GM12892 (cell line): ENCODE measurements at regions not wholly inside any gene's neighbourhood (a gene's known extent, or its start where the extent isn't known, plus 50 kb on each side); places are given as distances from the start of the nearest gene placed in this dataset.

Experiments used
- POLR2A ChIP-seq: IDR thresholded peaks from 2 replicates; pipeline ENCODE4 v1.6.1; 2011; ENCODE audit warnings: low read depth, low read length, control low read depth
- POLR2AphosphoS5 ChIP-seq: IDR thresholded peaks from 2 replicates; pipeline ENCODE4 v1.6.1; 2011; ENCODE audit warnings: low read depth, low read length, control low read depth
- TAF1 ChIP-seq: IDR thresholded peaks from 2 replicates; pipeline ENCODE4 v1.6.1; 2011; ENCODE audit warnings: low read depth, mild to moderate bottlenecking, control low read depth, low read length, borderline replicate concordance

DNA sequence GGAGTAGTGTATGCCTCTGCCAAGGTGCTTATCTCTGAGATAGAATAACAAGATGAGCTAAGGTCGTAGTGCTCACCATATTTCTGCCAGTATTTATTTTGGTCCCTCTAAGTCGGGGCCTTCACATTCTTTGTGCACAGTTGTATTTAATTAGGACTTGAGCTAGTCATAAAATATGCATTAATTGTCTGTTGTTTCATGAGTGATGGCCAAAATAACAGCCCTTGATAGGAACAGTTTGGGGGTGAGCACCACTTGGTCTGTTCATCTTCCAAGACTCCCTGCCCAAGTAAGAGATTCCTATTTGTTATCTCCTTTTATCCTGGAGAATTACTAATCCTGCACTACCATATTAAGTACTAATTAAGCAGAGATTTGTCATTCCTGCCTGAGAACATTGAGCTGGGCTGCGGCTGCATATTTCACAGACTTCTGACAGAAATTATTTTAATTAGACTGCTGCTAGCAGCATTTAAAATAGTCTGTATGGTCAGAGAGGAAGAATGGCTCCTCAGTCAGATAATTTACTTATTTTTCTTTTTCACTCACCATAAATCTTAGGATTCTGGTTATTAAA lies 435.1 kb downstream of the MTX2 start:
- TF ChIP-seq POLR2AphosphoS5 (no peak), POLR2A (no peak), TAF1 (no peak)
